IPS-20b (cell line): ENCODE measurements at regions not wholly inside any gene's neighbourhood (a gene's known extent, or its start where the extent isn't known, plus 50 kb on each side); places are given as distances from the start of the nearest gene placed in this dataset.

ENCODE experiments used
- H3K27ac ChIP-seq: one replicate; pipeline ENCODE4 v1.5.1; 2013; ENCODE audit warnings: low read length
- H3K27me3 ChIP-seq: 2 replicates; pipeline ENCODE4 v1.6.1; 2013; ENCODE audit warnings: mild to moderate bottlenecking, low read length, inconsistent platforms; ENCODE audit not compliant: insufficient read depth
- H3K36me3 ChIP-seq: 2 replicates; pipeline ENCODE4 v1.6.1; 2013; ENCODE audit warnings: low read depth, mild to moderate bottlenecking, inconsistent platforms, low read length, moderate library complexity; ENCODE audit not compliant: insufficient read depth
- H3K4me1 ChIP-seq: 2 replicates; pipeline ENCODE4 v1.6.1; 2013; ENCODE audit warnings: mild to moderate bottlenecking, control low read depth, inconsistent platforms, low read length, moderate library complexity; ENCODE audit not compliant: insufficient read depth
- H3K4me3 ChIP-seq: 2 replicates; pipeline ENCODE4 v1.5.1; 2013; ENCODE audit warnings: mild to moderate bottlenecking, low read length, inconsistent platforms
- H3K9ac ChIP-seq: 2 replicates; pipeline ENCODE4 v1.6.1; 2013; ENCODE audit warnings: low read depth, mild to moderate bottlenecking, inconsistent platforms, low read length, moderate library complexity
- H3K9me3 ChIP-seq: 2 replicates; pipeline ENCODE4 v1.6.1; 2013; ENCODE audit warnings: mild to moderate bottlenecking, low read depth, low read length, inconsistent platforms; ENCODE audit not compliant: insufficient read depth

GRCh38 chr5:125874057-125874456, 549.2 kb upstream of the GRAMD2B start:
- H3K9me3 ChIP-seq: no peaks in the 10 kb centered on the region
- H3K36me3 ChIP-seq: no peaks in the 10 kb centered on the region
- no peak overlapping the region for H3K9ac ChIP-seq
- peaks cover 8% of the 10 kb centered on the region; the same call in 1 of the 2 replicates for H3K4me1 ChIP-seq
- H3K27me3 ChIP-seq: no peaks in the 10 kb centered on the region
- H3K4me3 ChIP-seq: no peak overlapping the region
- no peak overlapping the region for H3K27ac ChIP-seq

GRCh38 chr5:125874717-125875116, 548.5 kb upstream of the GRAMD2B start:
- no peaks in the 10 kb centered on the region for H3K27me3 ChIP-seq
- H3K36me3 ChIP-seq: no peaks in the 10 kb centered on the region
- peaks cover 6% of the 10 kb centered on the region; the same call in 1 of the 2 replicates for H3K4me1 ChIP-seq
- H3K9me3 ChIP-seq: no peaks in the 10 kb centered on the region
- H3K9ac ChIP-seq: no peak overlapping the region
- no peak overlapping the region for H3K4me3 ChIP-seq
- H3K27ac ChIP-seq: no peak overlapping the region

DNA sequence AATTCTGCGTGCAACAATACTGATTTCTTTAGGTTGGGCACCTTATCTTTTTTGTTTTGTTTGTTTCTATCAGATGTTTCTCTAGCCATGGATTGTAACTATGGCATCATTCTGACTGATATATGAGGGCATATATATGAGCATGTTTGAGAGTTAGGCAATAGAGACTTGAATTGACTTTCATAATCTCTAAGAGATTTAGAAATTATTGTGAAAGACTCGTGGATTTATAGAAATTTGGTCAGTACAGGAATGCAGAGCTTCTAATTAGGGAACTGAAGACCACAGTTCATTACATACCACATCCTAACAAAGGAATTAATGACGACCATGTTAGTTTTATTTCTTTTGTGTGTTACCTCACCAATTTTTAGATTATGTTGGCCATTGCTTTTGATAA, 546.0 kb upstream of the GRAMD2B start:
- H3K4me1 ChIP-seq: no peaks in the 10 kb centered on the region
- no peak overlapping the region for H3K9ac ChIP-seq
- no peak overlapping the region for H3K4me3 ChIP-seq
- H3K9me3 ChIP-seq: no peaks in the 10 kb centered on the region
- H3K27ac ChIP-seq: no peak overlapping the region
- H3K27me3 ChIP-seq: no peaks in the 10 kb centered on the region
- H3K36me3 ChIP-seq: no peaks in the 10 kb centered on the region

- H3K27me3 ChIP-seq: no peaks in the 10 kb centered on the region
- H3K4me1 ChIP-seq: no peaks in the 10 kb centered on the region
- no peak overlapping the region for H3K9ac ChIP-seq
- no peaks in the 10 kb centered on the region for H3K9me3 ChIP-seq
- no peak overlapping the region for H3K27ac ChIP-seq
- H3K36me3 ChIP-seq: no peaks in the 10 kb centered on the region
- H3K4me3 ChIP-seq: no peak overlapping the region
These were observed 541.1 kb upstream of the GRAMD2B start for GRCh38 chr5:125882061-125882460.

DNA sequence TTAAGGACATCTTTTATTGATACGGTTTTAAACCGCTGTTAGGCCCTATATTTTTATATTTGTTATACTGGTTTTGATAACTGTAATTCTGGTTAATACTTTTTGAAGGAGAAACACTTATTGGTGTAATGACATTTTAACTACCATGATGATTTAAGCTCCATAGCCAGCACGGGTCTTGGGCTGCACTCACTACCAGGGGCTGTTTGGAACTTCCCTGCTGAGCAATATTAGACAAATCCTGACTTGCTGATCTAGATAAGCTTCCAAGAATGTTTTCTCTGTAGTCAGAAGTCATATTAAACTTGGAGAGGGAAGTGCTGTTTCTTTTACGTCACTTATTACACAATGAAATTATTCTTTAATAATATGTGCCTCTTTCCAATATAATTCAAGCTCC, 540.0 kb upstream of the GRAMD2B start:
- H3K9me3 ChIP-seq: no peaks in the 10 kb centered on the region
- no peaks in the 10 kb centered on the region for H3K36me3 ChIP-seq
- no peaks in the 10 kb centered on the region for H3K27me3 ChIP-seq
- H3K4me1 ChIP-seq: no peaks in the 10 kb centered on the region
- no peak overlapping the region for H3K9ac ChIP-seq
- H3K27ac ChIP-seq: no peak overlapping the region
- H3K4me3 ChIP-seq: no peak overlapping the region

DNA sequence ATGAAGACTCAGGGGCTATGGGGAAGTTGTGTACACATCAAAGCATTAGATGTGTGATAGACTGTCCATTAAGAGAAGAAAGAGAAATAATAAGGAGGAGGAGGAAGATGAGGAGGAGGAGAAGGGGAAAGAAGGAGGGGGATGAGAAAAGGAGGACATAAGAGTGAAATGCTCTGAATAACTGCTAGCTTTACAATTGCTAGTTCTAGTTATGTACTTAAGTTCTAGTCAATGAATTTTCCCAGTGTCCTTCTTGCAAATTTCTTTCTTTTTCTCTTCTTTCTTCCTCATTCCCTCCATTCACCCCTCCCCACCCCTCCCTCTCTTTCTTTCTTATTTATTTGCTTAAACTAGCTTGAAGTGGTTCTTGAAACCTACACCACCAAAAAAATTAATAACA, 534.9 kb upstream of the GRAMD2B start:
- no peaks in the 10 kb centered on the region for H3K4me1 ChIP-seq
- no peak overlapping the region for H3K9ac ChIP-seq
- no peaks in the 10 kb centered on the region for H3K36me3 ChIP-seq
- no peak overlapping the region for H3K27ac ChIP-seq
- H3K27me3 ChIP-seq: no peaks in the 10 kb centered on the region
- no peak overlapping the region for H3K4me3 ChIP-seq
- no peaks in the 10 kb centered on the region; the same call in 1 of the 2 replicates for H3K9me3 ChIP-seq

GRCh38 chr5:125890511-125890931, 532.7 kb upstream of the GRAMD2B start:
- no peak overlapping the region for H3K4me3 ChIP-seq
- no peak overlapping the region for H3K9ac ChIP-seq
- H3K4me1 ChIP-seq: no peaks in the 10 kb centered on the region
- H3K36me3 ChIP-seq: no peaks in the 10 kb centered on the region
- no peak overlapping the region for H3K27ac ChIP-seq
- H3K9me3 ChIP-seq: no peaks in the 10 kb centered on the region; the same call in 1 of the 2 replicates
- no peaks in the 10 kb centered on the region for H3K27me3 ChIP-seq

DNA sequence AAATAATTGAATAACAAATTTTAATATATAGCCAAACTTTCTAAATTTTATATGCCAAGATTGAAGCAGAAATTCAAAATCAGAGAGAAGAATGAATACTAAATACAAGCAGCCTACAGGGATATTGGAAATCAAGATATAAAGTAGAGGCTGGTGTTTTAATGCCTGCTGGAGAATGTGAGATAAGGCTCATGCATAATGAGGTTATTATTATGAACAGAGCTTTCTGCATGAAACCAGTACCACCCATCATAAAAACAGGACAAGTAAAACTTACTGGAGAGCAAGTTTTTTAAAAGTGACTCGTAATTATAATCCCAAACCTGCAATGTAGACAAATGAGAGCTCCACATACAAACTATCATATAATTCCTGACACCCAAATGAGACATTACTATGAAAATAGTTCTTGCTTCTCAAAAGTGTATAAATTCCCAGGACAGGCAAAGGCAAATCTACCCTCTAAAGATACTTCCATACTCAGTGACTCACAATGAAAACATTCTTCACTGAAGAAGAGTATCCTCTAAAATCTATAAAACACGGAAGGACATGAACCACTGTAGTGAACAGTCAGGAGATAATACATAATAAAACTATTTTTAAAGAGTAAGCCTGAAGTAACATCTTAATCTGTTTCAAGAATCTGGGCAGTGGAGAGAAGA, 532.0 kb upstream of the GRAMD2B start:
- H3K27me3 ChIP-seq: no peaks in the 10 kb centered on the region
- no peaks in the 10 kb centered on the region for H3K36me3 ChIP-seq
- H3K9me3 ChIP-seq: no peaks in the 10 kb centered on the region; the same call in 1 of the 2 replicates
- H3K27ac ChIP-seq: no peak overlapping the region
- H3K4me1 ChIP-seq: no peaks in the 10 kb centered on the region
- no peak overlapping the region for H3K4me3 ChIP-seq
- no peak overlapping the region for H3K9ac ChIP-seq

DNA sequence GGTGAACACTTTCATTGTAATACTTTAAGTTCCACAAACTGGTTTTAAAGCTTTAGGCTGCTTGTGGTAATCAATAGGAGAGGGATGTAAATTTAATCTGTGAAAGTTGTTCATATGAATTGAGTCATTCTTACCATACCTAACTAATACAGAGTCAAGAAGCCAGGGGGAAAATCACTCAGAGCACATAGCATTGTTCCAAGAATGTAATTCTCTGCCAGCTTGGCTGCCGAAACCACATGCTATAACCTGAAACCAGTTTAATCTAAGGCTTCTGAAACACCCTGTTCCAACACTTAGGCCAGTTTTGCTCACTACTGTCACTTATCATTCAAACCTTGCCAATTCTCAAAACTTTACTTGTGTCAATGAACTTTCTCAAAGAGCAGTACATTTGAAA, 528.8 kb upstream of the GRAMD2B start:
- Histone ChIP-seq H3K9ac (no peak overlapping the region), H3K4me1 (no peaks in the 10 kb centered on the region), H3K27me3 (no peaks in the 10 kb centered on the region)

DNA sequence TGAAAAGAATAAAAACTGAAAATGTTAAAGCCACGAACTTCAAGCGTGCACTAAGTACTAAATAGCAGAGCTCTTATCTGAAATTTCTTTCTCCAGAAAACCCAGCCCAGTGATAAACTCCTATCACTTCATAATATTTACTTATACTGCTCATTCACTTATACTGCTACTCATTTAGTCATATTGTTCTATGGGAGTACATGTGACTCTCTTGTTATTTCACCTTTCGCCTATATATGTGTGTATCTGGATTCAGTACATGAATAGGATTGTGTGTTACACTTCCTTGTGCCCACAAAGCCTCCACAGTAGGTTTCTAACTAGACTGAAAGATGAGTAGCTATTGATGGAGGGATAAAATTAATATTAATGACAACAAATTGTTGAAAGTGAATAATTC, 526.8 kb upstream of the GRAMD2B start:
- H3K36me3 ChIP-seq: no peaks in the 10 kb centered on the region
- H3K9me3 ChIP-seq: no peaks in the 10 kb centered on the region; the same call in 1 of the 2 replicates
- H3K27me3 ChIP-seq: no peaks in the 10 kb centered on the region
- H3K4me3 ChIP-seq: no peak overlapping the region
- no peak overlapping the region for H3K9ac ChIP-seq
- no peaks in the 10 kb centered on the region for H3K4me1 ChIP-seq
- H3K27ac ChIP-seq: no peak overlapping the region

More for the DNA sequence above, 528.8 kb upstream of the GRAMD2B start:
- Histone ChIP-seq H3K36me3 (no peaks in the 10 kb centered on the region), H3K9me3 (no peaks in the 10 kb centered on the region; the same call in 1 of the 2 replicates), H3K4me3 (no peak overlapping the region), H3K27ac (no peak overlapping the region)

DNA sequence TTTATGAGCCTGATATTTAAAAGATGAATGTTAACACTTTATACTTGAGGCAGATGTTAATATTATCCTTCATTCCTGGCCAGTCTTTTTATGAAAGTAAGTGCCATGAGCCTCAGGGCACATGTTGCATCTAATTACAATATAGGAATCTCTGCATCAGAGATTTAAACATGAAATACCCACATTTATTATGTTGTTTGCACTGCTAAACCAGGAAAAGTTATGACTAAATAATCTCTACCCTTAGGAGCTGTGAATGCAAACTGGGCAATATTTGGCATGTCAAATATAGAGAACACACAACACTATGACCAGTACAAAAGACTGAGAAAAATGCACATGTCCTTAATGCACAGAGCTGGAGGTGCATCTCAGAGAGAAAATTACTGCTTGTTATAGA, 526.1 kb upstream of the GRAMD2B start:
- Histone ChIP-seq H3K27me3 (no peaks in the 10 kb centered on the region), H3K4me1 (no peaks in the 10 kb centered on the region), H3K4me3 (no peak overlapping the region), H3K27ac (no peak overlapping the region), H3K9me3 (no peaks in the 10 kb centered on the region; the same call in 1 of the 2 replicates), H3K9ac (no peak overlapping the region), H3K36me3 (no peaks in the 10 kb centered on the region)

DNA sequence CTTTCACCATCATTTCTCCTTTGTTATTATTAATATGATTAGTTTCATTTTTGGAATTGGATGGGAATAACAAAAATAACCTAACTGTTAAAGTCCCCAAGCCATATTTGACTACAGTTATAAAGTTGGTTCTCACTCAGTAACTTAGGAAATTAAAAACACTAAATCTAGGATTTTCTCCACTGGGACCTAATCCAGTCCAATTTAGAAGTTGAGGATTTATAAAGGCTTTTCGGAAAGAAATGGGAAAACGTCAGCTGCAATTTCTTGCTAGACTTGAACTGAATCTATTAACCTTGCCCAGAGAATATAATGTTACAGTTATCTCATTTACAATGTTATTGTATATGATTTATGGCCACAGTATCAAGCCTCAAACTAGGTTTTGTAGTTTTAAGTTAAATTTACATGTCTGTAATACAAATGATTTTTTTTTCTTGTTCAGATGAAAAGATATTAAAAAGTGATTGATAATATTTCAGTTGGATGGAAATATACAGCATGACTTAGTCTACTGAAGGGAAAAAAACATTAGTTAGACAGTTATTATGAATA, 524.3 kb upstream of the GRAMD2B start:
- Histone ChIP-seq H3K4me3 (no peak overlapping the region), H3K9me3 (no peaks in the 10 kb centered on the region), H3K36me3 (no peaks in the 10 kb centered on the region), H3K27me3 (no peaks in the 10 kb centered on the region), H3K9ac (no peak overlapping the region), H3K4me1 (peaks cover 6% of the 10 kb centered on the region; the same call in 1 of the 2 replicates), H3K27ac (no peak overlapping the region)
